ENCODE measurements at regions not wholly inside any gene's neighbourhood (a gene's known extent, or its start where the extent isn't known, plus 50 kb on each side); places are given as distances from the start of the nearest gene placed in this dataset.

DNA sequence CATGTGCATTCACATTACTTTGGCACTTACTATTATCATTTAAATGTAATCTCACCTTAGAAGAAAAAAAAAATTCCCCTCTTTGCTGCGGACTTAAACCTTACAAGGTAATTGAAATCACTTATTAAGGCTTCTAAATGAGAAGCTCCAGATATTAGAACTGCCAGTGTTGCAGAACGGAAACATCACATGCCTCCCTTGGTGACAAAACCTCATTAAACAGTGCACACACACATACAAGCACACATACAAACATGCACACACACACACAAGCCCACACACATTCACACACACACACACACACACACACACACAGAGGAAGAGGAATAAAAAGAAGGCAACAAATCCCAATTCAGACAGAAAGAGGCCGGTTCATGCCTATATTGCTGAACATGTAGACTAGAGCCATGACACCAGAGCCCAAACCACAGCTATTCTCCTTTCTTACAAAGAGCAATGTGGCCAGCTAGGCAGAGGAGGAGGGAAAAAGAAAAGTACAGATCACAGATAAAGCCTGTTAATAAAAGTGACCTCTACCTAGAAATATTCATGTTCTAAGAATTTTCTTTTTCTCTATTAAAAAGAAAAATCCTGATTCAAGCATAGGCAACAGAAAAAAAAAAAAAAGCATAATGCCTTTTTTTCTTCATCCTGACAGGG is 405.2 kb upstream of the FLRT2 start:
- TF ChIP-seq, protein P1, sequence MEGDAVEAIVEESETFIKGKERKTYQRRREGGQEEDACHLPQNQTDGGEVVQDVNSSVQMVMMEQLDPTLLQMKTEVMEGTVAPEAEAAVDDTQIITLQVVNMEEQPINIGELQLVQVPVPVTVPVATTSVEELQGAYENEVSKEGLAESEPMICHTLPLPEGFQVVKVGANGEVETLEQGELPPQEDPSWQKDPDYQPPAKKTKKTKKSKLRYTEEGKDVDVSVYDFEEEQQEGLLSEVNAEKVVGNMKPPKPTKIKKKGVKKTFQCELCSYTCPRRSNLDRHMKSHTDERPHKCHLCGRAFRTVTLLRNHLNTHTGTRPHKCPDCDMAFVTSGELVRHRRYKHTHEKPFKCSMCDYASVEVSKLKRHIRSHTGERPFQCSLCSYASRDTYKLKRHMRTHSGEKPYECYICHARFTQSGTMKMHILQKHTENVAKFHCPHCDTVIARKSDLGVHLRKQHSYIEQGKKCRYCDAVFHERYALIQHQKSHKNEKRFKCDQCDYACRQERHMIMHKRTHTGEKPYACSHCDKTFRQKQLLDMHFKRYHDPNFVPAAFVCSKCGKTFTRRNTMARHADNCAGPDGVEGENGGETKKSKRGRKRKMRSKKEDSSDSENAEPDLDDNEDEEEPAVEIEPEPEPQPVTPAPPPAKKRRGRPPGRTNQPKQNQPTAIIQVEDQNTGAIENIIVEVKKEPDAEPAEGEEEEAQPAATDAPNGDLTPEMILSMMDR (IDR thresholded peaks at IDR 0.05; ENCODE audit: control extremely low read depth, extremely low read depth), result no peak
- Histone ChIP-seq H3K27ac (ENCODE audit: low read depth in 1 of 2, low read length in 1 of 2) (no peak overlapping the region), H3K9ac (ENCODE audit: insufficient read depth in 1 of 2, low read length in 2 of 2) (no peak overlapping the region), H3K36me3 (ENCODE audit: control insufficient read depth in 4 of 4, insufficient read depth in 4 of 4, low read length in 4 of 4) (no peaks in the 10 kb centered on the region), H3K4me3 (no peak overlapping the region), H3K27me3 (ENCODE audit: control insufficient read depth in 3 of 3, insufficient read depth in 3 of 3, low read length in 2 of 3) (peaks cover 0 to 83% (median 28%) of the 10 kb centered on the region in 3 donors), H3K4me1 (ENCODE audit: control insufficient read depth in 5 of 5, insufficient read depth in 5 of 5, low read length in 5 of 5) (no peaks in the 10 kb centered on the region), H3K9me3 (ENCODE audit: control insufficient read depth in 4 of 4, insufficient read depth in 3 of 4, low read length in 3 of 4) (no peaks in the 10 kb centered on the region)
- no peak for DNase-seq
- ATAC-seq (ENCODE audit: insufficient read depth, low FRiP score), result no peak
- WGBS, 2 donors, result 90 to 95% methylated on average over 3 of the region's 3 CpGs

DNA sequence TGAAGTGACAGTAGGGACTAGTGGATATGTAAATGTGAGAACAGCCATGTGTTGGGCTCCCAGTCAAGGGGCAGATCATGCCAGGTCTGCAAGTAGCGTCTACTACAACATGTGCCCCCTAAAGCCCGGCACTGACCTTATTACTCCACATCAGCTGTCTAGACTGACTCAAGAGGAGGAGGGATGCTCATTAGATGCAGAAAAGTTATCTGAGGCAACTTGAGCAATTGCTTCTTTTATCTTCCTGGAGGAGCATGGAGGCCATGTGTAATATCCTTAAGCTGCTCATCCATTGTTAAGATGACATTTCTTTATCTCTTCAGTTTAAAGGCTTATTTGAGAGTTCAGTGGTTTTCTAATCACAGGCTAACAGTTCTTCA is 404.7 kb upstream of the FLRT2 start:
- Histone ChIP-seq H3K27ac (ENCODE audit: low read depth in 1 of 2, low read length in 1 of 2) (no peak overlapping the region), H3K9me3 (ENCODE audit: control insufficient read depth in 4 of 4, insufficient read depth in 3 of 4, low read length in 3 of 4) (no peaks in the 10 kb centered on the region), H3K27me3 (ENCODE audit: control insufficient read depth in 3 of 3, insufficient read depth in 3 of 3, low read length in 2 of 3) (peaks cover 0 to 79% (median 23%) of the 10 kb centered on the region in 3 donors), H3K4me3 (no peak overlapping the region), H3K4me1 (ENCODE audit: control insufficient read depth in 5 of 5, insufficient read depth in 5 of 5, low read length in 5 of 5) (no peaks in the 10 kb centered on the region), H3K9ac (ENCODE audit: insufficient read depth in 1 of 2, low read length in 2 of 2) (no peak overlapping the region), H3K36me3 (ENCODE audit: control insufficient read depth in 4 of 4, insufficient read depth in 4 of 4, low read length in 4 of 4) (no peaks in the 10 kb centered on the region)
- WGBS, 2 donors, result 77 to 95% methylated on average over 2 of the region's 2 CpGs
- ATAC-seq (ENCODE audit: insufficient read depth, low FRiP score), result no peak
- DNase-seq, result no peak
- TF ChIP-seq, protein P1 (IDR thresholded peaks at IDR 0.05; ENCODE audit: control extremely low read depth, extremely low read depth), result no peak

DNA sequence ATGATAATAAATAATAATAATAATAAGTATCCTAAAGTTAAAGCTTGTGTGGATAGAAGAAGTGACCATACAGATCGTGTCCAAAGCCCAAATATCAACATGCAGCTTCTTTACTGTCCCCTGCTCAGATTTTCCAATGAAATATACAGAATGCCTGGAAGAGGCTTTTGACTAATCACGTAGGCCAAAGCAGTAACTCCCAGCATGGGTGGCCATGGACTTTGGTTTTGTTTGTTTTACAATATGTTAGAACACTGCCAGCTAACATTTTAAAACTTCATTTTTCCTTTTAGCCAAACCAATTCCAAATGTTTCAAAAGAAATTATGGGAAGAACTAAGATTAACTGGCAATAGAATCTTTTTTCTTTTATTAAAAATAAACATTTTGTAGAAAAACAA is 400.0 kb upstream of the FLRT2 start:
- Histone ChIP-seq H3K4me3 (no peak overlapping the region), H3K4me1 (ENCODE audit: control insufficient read depth in 5 of 5, insufficient read depth in 5 of 5, low read length in 5 of 5) (no peaks in the 10 kb centered on the region), H3K9me3 (ENCODE audit: control insufficient read depth in 4 of 4, insufficient read depth in 3 of 4, low read length in 3 of 4) (peaks cover 0 to 4% (median 0%) of the 10 kb centered on the region in 4 donors), H3K9ac (ENCODE audit: insufficient read depth in 1 of 2, low read length in 2 of 2) (no peak overlapping the region), H3K27ac (ENCODE audit: low read depth in 1 of 2, low read length in 1 of 2) (no peak overlapping the region), H3K36me3 (ENCODE audit: control insufficient read depth in 4 of 4, insufficient read depth in 4 of 4, low read length in 4 of 4) (no peaks in the 10 kb centered on the region), H3K27me3 (ENCODE audit: control insufficient read depth in 3 of 3, insufficient read depth in 3 of 3, low read length in 2 of 3) (peaks cover 0 to 37% (median 0%) of the 10 kb centered on the region in 3 donors)
- ATAC-seq (ENCODE audit: insufficient read depth, low FRiP score) (no peak), DNase-seq (peak in 1 of 3 donors; percentile 16)
- WGBS, 2 donors, result 84 to 86% methylated on average over 2 of the region's 2 CpGs
- TF ChIP-seq, protein P1 (IDR thresholded peaks at IDR 0.05; ENCODE audit: control extremely low read depth, extremely low read depth), result no peak
